Activated naive CD8-positive, alpha-beta T cell treated with anti-CD3 and anti-CD28 coated beads, Interleukin-2, amount 10 ng/mL, durations not matched to agents 7 days and 5 days (primary cell): ENCODE measurements at regions not wholly inside any gene's neighbourhood (a gene's known extent, or its start where the extent isn't known, plus 50 kb on each side); places are given as distances from the start of the nearest gene placed in this dataset.

ENCODE experiments used
- ATAC-seq: fragments of 150-1000 bp; cut with Tn5 transposase; one replicate; pipeline ENCODE4 v1.10.0; 2021; ENCODE audit warnings: low read depth, moderate library complexity
- POLR2A ChIA-PET: fragments of 350-600 bp; sonication (Branson Sonifier 250); formaldehyde crosslinking; loops from one replicate; lab custom pipeline; 2021; ENCODE audit warnings: antibody characterized with exemption; lab: Charles Lee
- DNase-seq: peaks from one replicate; pipeline ENCODE4 v3.0.0; 2021
- H3K27ac Mint-ChIP-seq: one replicate; pipeline ENCODE4 v1.8.0; 2022; ENCODE audit warnings: mild to moderate bottlenecking, mixed read lengths
- H3K27me3 Mint-ChIP-seq: one replicate; pipeline ENCODE4 v1.8.0; 2022; ENCODE audit warnings: mild to moderate bottlenecking, moderate library complexity, mixed read lengths
- H3K36me3 Mint-ChIP-seq: one replicate; pipeline ENCODE4 v1.8.0; 2021; ENCODE audit warnings: mild to moderate bottlenecking, mixed read lengths
- H3K4me1 Mint-ChIP-seq: one replicate; pipeline ENCODE4 v1.8.0; 2021; ENCODE audit warnings: mixed read lengths
- H3K4me3 Mint-ChIP-seq: one replicate; pipeline ENCODE4 v1.8.0; 2022; ENCODE audit warnings: mild to moderate bottlenecking, moderate library complexity, mixed read lengths
- H3K9me3 Mint-ChIP-seq: one replicate; pipeline ENCODE4 v1.8.0; 2021; ENCODE audit warnings: mixed read lengths

DNA sequence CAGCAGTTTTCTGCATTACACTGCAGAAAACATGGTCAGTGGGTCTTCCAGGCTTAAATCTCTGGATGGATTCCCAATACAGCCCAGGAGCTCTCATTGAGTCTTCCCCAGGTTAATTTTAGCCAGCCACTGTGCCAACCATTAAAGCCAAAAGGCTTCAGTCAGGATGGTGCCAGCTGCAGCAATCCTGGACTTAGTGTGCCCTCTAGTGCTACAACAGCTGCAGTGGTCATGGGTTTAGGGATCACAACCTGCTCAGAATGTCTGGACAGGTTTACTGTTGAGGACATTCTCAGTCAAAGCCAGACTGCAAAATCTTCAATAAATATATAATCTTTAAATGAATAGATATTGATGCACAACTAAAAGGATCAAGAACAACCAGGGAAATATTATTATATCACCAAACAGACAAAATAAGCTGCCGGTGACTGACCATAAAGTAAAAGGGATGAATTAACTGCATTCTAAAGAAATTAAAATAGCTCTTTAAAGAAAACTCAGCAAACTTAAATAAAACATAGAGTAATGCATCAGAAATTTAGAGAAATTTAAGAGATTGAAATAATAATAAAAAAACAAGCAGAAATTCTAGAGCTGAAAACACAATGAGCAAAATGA is 639.9 kb downstream of the SPOCK3 start:
- Mint-ChIP-seq H3K27me3 (no peaks in the 10 kb centered on the region), H3K36me3 (no peaks in the 10 kb centered on the region), H3K9me3 (no peaks in the 10 kb centered on the region), H3K27ac (no peak overlapping the region), H3K4me1 (no peaks in the 10 kb centered on the region), H3K4me3 (no peak overlapping the region)
- POLR2A ChIA-PET = no interaction called here
- no peak for ATAC-seq
- no peak for DNase-seq

DNA sequence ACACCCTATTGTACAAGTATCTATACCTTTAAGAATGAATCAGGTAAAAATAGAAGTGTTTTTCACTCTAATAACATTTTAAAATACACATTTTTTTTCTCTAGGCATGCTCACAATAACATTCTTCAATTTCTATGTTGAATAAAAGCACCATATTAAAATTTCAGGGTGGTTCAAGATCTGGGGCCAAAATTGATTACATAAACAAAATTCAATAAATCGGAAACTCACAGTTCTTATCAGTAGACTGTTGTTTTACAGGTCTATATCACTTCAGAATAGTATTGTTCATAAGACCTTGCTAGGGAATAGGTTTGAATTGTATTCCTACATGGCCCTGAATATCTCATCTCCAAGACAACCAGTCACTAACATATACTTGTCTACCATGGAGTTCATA is 634.0 kb downstream of the SPOCK3 start:
- POLR2A ChIA-PET = no interaction called here
- DNase-seq (no peak), ATAC-seq (no peak)
- H3K4me3 Mint-ChIP-seq = no peak overlapping the region
- peaks cover 6% of the 10 kb centered on the region for H3K9me3 Mint-ChIP-seq
- no peaks in the 10 kb centered on the region for H3K27me3 Mint-ChIP-seq
- no peaks in the 10 kb centered on the region for H3K36me3 Mint-ChIP-seq
- H3K27ac Mint-ChIP-seq = no peak overlapping the region
- H3K4me1 Mint-ChIP-seq = no peaks in the 10 kb centered on the region

DNA sequence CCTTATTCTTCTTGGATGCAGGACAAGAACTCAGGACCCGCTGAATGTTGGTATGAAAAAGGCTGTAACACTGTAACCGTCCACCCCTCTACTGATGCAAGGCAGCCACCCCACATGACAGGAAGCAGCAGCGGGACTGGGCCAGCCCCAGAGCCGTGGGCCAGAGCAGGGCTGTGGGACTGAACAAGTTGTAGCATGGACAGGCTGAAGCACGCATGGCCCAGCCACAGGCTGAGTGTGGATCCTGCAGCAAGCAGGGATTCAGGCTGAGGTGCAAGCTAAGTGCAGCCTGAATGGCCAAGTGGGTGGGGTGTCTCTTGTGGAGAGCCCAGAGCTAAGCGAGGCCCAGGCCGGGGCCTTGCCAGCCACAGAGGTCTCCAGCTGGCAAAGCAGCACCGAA is 632.2 kb downstream of the SPOCK3 start:
- Mint-ChIP-seq H3K9me3 (peaks cover 6% of the 10 kb centered on the region), H3K27me3 (no peaks in the 10 kb centered on the region), H3K36me3 (no peaks in the 10 kb centered on the region), H3K4me3 (no peak overlapping the region), H3K27ac (no peak overlapping the region), H3K4me1 (no peaks in the 10 kb centered on the region)
- POLR2A ChIA-PET = no interaction called here
- DNase-seq (no peak), ATAC-seq (no peak)

DNA sequence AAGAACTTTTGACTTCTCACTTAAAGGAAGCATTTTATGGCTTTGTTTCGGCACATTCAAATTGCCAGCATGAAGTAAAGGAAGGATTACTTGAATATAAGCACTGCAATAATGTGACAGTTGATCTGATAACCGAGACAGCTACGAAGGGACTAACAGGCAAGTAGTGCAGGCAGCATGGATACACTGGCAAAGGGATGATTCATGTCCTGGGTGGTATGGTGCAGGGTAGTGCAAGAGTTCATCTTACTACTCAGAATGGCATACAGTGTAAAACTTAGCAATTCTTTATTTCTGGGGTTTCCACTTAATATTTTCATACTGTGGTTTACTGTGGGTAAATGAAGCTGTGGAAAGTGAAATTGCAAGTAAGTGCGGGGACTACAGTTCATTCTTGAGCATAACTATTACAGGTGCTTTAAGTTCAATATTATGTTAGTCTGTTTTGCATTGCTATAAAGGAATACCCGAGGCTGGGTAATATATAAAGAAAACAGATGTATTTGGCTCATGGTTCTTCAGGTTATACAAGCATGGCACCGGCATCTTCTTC is 611.8 kb downstream of the SPOCK3 start:
- Mint-ChIP-seq H3K4me1 (no peaks in the 10 kb centered on the region), H3K27me3 (no peaks in the 10 kb centered on the region), H3K27ac (no peak overlapping the region), H3K9me3 (no peaks in the 10 kb centered on the region), H3K36me3 (no peaks in the 10 kb centered on the region), H3K4me3 (no peak overlapping the region)
- POLR2A ChIA-PET = no interaction called here
- ATAC-seq (no peak), DNase-seq (no peak)

DNA sequence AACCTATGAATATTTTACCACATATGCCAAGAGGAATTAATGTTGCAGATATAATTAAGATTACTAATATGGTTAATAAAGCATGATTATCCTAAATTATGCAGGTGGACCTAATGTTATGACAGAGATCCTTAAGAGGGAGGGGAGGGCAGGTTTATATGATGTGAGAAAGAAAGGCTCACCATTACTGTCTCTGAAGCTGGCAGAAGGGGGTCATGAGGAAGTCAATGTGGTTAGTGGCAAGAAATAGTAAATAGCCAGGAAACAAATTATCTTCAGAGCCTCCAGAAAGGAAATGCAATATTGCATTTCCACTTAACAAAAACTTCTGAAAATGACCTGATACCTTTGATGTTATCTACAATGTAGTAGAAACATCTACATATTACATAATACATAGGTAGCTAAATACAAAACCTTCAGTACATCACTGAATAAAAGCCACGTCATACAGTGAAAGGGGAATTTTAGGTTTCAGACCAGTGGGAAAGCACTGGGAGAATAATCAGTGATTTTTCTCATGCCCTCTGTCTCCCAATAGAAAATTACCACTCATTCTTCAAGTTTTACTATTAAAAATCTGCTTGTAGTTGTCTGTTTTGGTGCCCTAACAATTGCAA is 609.2 kb downstream of the SPOCK3 start:
- Mint-ChIP-seq H3K27me3 (no peaks in the 10 kb centered on the region), H3K4me1 (no peaks in the 10 kb centered on the region), H3K4me3 (no peak overlapping the region), H3K27ac (no peak overlapping the region), H3K9me3 (no peaks in the 10 kb centered on the region), H3K36me3 (no peaks in the 10 kb centered on the region)
- DNase-seq (no peak), ATAC-seq (no peak)
- POLR2A ChIA-PET = no interaction called here

DNA sequence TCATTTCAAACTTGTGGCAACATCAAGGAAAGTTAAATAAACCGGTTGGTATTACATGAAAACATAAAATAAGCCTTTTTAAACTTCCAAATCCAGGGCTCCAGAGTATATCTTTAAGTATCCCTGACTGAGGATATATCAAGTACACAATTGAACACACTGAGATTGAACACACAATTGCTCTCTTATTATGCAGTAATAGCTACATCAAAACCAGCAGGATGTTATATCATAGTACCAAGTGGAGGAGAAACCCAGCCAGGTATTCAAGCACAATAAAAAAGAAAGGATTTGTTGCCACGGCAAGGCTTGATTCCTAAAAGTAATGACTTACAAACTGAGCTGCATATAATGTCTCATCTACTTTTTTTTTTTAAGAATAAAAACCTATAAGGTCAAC is 605.8 kb downstream of the SPOCK3 start:
- POLR2A ChIA-PET = no interaction called here
- H3K4me1 Mint-ChIP-seq = no peaks in the 10 kb centered on the region
- H3K9me3 Mint-ChIP-seq = no peaks in the 10 kb centered on the region
- ATAC-seq (no peak), DNase-seq (no peak)
- no peaks in the 10 kb centered on the region for H3K27me3 Mint-ChIP-seq
- H3K4me3 Mint-ChIP-seq = no peak overlapping the region
- no peaks in the 10 kb centered on the region for H3K36me3 Mint-ChIP-seq
- H3K27ac Mint-ChIP-seq = no peak overlapping the region

DNA sequence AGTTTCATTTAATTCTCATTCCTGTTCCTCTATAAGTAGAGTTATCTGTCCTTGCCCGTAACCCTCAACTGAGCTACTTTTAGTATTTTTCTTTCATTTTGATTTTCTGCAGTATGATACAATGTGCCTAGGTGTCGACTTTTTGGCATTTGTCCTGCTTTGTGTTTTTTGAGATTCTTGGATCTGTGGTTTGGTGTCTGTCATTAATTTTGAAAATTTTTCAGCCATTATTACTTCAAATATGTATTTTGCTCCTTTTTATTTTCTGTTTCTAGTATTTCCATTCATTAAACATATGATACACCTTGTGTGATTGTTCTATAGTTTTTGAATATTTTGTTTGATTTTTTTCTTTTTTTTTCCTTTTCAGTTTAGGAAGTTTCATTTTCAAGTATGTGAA is 598.9 kb downstream of the SPOCK3 start:
- no peaks in the 10 kb centered on the region for H3K27me3 Mint-ChIP-seq
- ATAC-seq = no peak
- H3K27ac Mint-ChIP-seq = no peak overlapping the region
- H3K4me1 Mint-ChIP-seq = no peaks in the 10 kb centered on the region
- no peak overlapping the region for H3K4me3 Mint-ChIP-seq
- peaks cover 1% of the 10 kb centered on the region for H3K9me3 Mint-ChIP-seq
- POLR2A ChIA-PET = no interaction called here
- no peaks in the 10 kb centered on the region for H3K36me3 Mint-ChIP-seq
- DNase-seq = no peak

DNA sequence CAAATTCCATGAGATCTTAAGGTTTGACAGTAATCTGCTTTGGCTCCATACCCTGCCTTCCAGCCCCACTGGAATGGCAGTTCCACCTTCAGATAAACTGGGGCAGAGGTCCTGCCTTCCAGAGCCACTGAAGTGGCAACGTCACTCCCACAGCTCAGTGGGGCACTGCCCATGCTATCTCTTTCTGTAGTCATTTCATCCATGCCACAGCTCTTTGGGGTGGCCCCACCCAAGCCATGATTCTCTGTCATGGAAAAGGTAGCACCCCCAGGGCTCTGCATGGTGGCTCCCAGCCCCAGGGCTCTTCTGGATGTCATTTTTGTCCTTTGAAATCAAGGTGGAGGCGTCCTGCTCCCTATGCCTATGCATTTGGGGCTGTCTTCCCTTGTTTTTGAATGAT is 596.5 kb downstream of the SPOCK3 start:
- Mint-ChIP-seq H3K36me3 (no peaks in the 10 kb centered on the region), H3K27me3 (no peaks in the 10 kb centered on the region), H3K4me1 (no peaks in the 10 kb centered on the region), H3K27ac (no peak overlapping the region), H3K9me3 (peaks cover 1% of the 10 kb centered on the region), H3K4me3 (no peak overlapping the region)
- POLR2A ChIA-PET = no interaction called here
- DNase-seq (no peak), ATAC-seq (no peak)

DNA sequence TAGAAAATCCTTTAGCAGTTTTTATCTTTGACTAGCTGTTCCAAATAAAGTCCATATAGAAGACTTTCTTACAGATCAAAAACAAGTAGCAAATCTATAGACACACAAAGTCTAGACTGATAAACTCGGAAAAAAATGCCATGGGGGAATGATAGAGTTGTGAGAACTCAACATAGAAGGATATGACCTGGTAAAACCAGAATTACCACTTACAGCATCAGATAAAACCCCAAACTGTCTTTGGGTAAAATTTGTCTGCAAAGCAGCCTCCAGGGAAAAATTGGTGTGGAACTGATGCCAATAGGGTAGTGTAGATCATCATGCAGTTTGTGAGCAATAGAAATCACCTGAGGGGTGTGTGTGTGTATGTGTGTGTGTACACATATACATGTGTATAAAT is 579.1 kb downstream of the SPOCK3 start:
- POLR2A ChIA-PET = no interaction called here
- no peak overlapping the region for H3K27ac Mint-ChIP-seq
- peaks cover 2% of the 10 kb centered on the region for H3K9me3 Mint-ChIP-seq

DNA sequence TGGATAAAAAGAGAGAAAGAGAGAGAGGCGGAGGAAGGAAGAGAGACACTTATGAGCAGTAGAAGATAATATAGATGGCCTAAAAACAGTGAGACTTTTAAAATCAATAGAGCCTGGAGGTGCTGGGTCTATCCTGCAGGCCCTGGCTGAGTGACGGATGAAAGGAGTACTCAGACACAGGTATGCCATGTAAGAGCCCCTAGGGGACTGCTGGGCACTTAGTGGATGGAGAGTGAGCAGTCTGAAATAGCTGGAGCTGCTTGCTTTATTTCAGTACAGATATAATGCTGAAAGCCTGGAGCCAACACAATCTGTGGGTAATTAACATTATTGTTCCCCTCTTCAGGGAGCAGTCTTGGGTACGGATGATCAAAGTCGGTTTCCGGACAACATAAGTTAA is 578.6 kb downstream of the SPOCK3 start:
- H3K4me3 Mint-ChIP-seq = no peak overlapping the region
- POLR2A ChIA-PET = no interaction called here

More for the DNA sequence above, 579.1 kb downstream of the SPOCK3 start:
- Mint-ChIP-seq H3K36me3 (no peaks in the 10 kb centered on the region), H3K4me3 (no peak overlapping the region), H3K27me3 (no peaks in the 10 kb centered on the region), H3K4me1 (no peaks in the 10 kb centered on the region)
- ATAC-seq (no peak), DNase-seq (no peak)

DNA sequence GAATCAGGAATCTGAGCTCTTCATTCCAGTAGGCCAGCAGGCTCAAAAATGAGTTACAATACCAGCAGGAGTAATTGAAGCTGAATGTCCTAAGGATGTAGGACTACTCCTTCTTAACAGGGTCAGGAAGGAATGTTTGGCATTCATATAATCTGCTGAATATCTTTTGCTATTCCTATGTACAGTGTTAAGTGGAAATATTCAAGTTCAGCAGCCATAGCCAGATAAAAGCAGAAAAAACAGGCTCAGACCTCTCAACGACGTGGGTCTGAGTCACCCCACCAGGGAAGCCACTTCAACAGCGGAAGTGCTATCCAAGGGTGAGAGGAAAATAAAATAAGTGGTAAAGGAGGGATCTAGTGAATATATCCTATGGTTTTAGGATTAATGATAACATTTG is 577.0 kb downstream of the SPOCK3 start:
- Mint-ChIP-seq H3K36me3 (no peaks in the 10 kb centered on the region), H3K4me3 (no peak overlapping the region), H3K4me1 (no peaks in the 10 kb centered on the region), H3K27ac (no peak overlapping the region), H3K9me3 (no peaks in the 10 kb centered on the region), H3K27me3 (no peaks in the 10 kb centered on the region)
- POLR2A ChIA-PET = no interaction called here
- no peak for DNase-seq
- ATAC-seq = no peak

More for the DNA sequence above, 578.6 kb downstream of the SPOCK3 start:
- Mint-ChIP-seq H3K4me1 (no peaks in the 10 kb centered on the region), H3K27ac (no peak overlapping the region), H3K27me3 (no peaks in the 10 kb centered on the region), H3K9me3 (peaks cover 2% of the 10 kb centered on the region), H3K36me3 (no peaks in the 10 kb centered on the region)
- ATAC-seq = no peak
- no peak for DNase-seq

DNA sequence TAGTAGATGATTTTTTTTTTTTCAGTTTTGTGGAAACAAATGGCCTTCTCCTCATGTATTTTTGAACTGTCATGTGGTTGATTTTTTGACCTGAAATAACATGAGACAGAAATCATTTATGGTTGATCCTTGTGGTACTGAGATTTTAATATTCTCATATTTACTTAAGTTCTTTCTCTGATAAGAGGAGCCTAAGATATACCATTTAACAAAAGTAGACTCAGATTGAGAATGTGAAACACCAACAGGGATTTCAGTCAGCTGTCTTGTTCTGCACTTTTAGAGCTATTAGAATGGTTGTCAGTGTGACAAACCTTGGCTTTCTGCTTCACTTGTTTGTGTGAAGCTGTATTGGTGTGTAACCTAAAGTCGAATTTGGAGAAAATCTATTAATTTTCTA is 575.7 kb downstream of the SPOCK3 start:
- Mint-ChIP-seq H3K9me3 (no peaks in the 10 kb centered on the region), H3K36me3 (no peaks in the 10 kb centered on the region), H3K4me1 (no peaks in the 10 kb centered on the region), H3K4me3 (no peak overlapping the region), H3K27ac (no peak overlapping the region), H3K27me3 (no peaks in the 10 kb centered on the region)
- DNase-seq (no peak), ATAC-seq (no peak)
- POLR2A ChIA-PET = no interaction called here

DNA sequence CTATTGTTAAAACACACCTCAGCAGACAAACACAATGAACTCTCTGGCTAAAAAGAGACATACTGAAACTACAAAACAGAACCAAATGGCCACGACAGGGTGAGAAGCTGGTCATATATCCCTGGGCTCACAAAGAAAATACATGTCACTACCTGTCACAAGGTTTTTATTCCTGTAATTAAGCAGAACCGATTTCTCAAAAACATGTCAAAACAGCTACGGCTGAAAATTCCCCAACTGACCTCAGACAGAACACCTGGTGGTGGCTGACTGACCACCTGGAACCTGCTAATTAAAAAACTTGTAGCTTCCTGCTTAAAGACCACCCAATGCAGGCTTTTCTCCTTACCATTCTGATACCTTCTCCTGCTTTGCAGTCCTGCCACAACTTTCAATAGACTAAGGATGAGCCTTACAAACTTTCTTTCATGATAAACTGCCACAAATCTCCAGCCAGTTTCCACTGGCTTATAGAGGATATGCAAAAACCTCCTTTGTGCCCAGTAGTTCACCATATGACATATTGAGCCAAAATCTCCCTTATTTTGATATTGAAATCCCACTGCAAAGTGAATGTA is 571.9 kb downstream of the SPOCK3 start:
- H3K27ac Mint-ChIP-seq = no peak overlapping the region
- POLR2A ChIA-PET = no interaction called here
- ATAC-seq = no peak
- no peak for DNase-seq
- H3K4me1 Mint-ChIP-seq = no peaks in the 10 kb centered on the region
- H3K4me3 Mint-ChIP-seq = no peak overlapping the region
- no peaks in the 10 kb centered on the region for H3K27me3 Mint-ChIP-seq
- no peaks in the 10 kb centered on the region for H3K9me3 Mint-ChIP-seq
- H3K36me3 Mint-ChIP-seq = no peaks in the 10 kb centered on the region

DNA sequence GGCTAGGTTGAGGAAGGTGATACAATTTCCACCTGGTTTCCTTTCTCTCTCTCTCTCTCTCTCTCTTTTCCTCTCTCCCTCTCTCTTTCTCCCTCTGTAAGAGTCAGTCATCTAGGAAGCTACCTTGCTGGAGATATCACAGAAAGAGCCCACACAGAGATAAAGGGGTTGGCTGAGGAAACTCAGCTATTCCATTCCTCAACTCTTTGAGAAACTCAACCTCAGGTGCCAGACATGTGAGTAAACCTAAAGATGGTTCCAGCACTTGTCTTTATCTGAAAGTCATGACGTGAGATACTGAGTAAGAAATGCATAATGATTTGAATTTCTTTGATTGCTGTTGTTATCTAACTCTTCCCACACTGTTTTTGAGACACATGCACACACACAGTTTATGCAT is 564.0 kb downstream of the SPOCK3 start:
- Mint-ChIP-seq H3K4me1 (no peaks in the 10 kb centered on the region), H3K27me3 (no peaks in the 10 kb centered on the region), H3K27ac (no peak overlapping the region), H3K9me3 (peaks cover 1% of the 10 kb centered on the region), H3K4me3 (no peak overlapping the region), H3K36me3 (no peaks in the 10 kb centered on the region)
- no peak for ATAC-seq
- no peak for DNase-seq
- POLR2A ChIA-PET = no interaction called here
